GM20000 (cell line): ENCODE measurements at regions not wholly inside any gene's neighbourhood (a gene's known extent, or its start where the extent isn't known, plus 50 kb on each side); places are given as distances from the start of the nearest gene placed in this dataset.

Experiments
- DNase-seq: peaks from one replicate; pipeline ENCODE4 v3.0.0; 2012; ENCODE audit warnings: low spot score
- CTCF ChIP-seq: IDR thresholded peaks from 2 replicates; pipeline ENCODE4 v1.5.1; 2012; ENCODE audit warnings: mild to moderate bottlenecking, control low read depth; ENCODE audit errors: extremely low read depth, missing control alignments

- no peak for DNase-seq
- TF ChIP-seq CTCF, result no peak
These were observed 78.4 kb downstream of the RNASET2 start for GRCh38 chr6:166877906-166878305.

GRCh38 chr6:166877349-166877748, 79.0 kb downstream of the RNASET2 start:
- no peak for TF ChIP-seq CTCF
- no peak for DNase-seq

- TF ChIP-seq CTCF, result no peak
- DNase-seq, result no peak
These were observed 83.8 kb downstream of the RNASET2 start for GRCh38 chr6:166872531-166873009.

DNA sequence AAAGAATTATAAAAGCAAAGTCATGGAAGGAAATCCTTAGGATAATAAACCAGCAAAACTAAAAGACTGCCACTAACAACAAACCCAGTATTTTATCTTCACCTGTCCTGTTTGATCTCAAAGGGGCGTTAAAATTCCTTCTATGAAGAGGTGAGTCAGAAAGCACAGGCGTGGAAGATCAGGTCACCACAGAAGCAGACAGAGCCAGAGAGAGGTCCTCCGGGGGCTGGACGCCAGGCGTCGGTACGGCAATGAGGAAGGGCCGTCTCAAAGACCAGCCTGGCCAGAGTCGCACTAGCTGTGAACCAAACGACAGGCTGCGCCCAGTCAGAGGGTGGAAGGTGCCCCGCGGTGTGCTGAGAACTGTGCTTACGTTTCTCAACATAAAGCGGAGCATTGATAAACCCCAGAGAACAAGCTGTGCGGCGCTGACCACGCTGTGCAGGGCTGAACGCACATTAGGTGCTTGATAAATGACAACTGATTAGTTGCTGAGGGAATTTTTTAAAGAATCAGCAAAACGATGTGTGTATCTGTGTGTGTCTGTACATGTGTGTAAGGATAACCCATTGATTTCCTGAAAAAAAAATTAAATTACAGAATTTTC, 85.6 kb downstream of the RNASET2 start:
- no peak for DNase-seq
- TF ChIP-seq CTCF, result no peak

GRCh38 chr6:166866839-166867637, 89.3 kb downstream of the RNASET2 start:
- DNase-seq, result no peak
- no peak for TF ChIP-seq CTCF

DNA sequence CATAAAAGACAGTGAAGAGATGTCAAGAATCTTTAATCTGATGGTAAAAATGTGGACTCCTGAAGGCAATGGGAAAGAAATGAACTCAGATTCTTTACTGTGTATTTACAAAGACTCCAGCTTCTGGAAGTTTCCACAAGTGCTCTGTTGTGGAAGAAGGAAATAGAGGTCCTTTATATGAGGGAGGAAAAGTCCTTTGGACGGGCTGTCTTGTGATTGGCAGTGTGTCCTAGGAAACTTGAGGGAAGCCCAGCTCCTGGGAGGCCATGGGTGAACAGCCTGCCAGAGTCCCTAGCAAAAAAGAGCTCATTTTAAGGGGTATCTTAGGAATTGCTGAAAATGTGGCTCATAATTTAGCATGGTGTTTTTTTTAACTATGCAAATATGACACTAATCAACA, 92.0 kb downstream of the RNASET2 start:
- DNase-seq, result no peak
- TF ChIP-seq CTCF, result no peak

DNA sequence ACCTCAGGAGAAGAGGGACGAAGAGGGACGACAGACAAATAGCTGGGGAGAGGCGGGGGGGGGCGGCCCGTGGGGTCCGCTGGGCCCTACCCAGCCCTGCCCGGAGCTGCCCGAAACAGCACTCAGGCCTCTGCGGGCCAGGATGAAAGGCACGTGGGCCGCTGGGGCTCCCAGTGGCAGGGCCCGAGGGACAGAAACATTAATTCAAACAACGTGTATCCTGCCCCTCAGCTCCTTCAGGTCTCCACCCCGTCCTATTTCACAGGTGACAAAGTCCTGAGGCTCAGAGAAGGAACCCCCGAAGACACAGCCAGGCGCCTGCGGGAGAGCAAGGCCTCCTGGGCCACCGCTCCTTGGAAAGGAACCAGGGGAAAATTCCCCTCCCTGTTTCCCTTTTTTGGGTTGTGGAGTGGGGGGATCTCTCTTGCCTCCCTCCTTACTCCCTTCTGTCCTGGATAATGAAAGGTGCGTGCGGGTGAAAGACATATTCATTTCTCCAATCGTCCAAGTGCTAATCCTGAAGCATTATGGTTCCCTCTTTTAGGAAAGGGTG, 93.3 kb downstream of the RNASET2 start:
- TF ChIP-seq CTCF, result no peak
- no peak for DNase-seq
